Activated CD8-positive, alpha-beta memory T cell treated with anti-CD3 and anti-CD28 coated beads for 1 hour (primary cell): ENCODE measurements at regions not wholly inside any gene's neighbourhood (a gene's known extent, or its start where the extent isn't known, plus 50 kb on each side); places are given as distances from the start of the nearest gene placed in this dataset.
"Not testable (repeated sequence)": the region's sequence is repeated elsewhere in the genome, so short reads cannot be mapped to it uniquely, and the experiment has no call there.

Experiments used
- DNase-seq, 2 donors: peaks; one replicate each; pipeline ENCODE4 v3.0.0-alpha.2; 2020; ENCODE audit warnings: low read depth in 1 of 2; ENCODE audit errors: extremely low read depth in 1 of 2

- no peak for DNase-seq
These were observed 223.9 kb upstream of the RXFP2 start for GRCh38 chr13:31515427-31515826.

- DNase-seq, result no peak
These were observed 221.7 kb upstream of the RXFP2 start for GRCh38 chr13:31517599-31517998.

- DNase-seq, result no peak
These were observed 220.7 kb upstream of the RXFP2 start for GRCh38 chr13:31518645-31519044.

DNA sequence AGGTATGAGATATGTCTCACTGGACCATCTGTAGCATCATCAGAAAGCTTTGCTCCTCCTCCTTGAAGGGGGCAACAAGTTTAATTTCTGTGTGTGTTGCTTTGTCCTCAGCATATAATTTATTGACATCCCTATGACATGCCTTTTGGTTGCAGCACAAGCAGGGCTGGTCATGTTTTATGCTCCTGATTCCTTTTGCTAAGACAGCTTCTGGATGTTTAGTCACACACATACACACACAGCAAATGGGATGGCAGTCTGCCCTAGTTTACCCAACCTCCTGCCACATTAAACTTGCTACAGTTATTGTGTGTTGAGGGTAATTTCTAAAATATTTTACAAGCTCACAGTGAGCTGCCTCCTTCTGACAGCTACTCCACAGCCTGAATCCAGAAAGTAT lies 217.9 kb upstream of the RXFP2 start:
- no peak for DNase-seq

GRCh38 chr13:31522396-31522795 lies 216.9 kb upstream of the RXFP2 start:
- no peak for DNase-seq

GRCh38 chr13:31528176-31528575 lies 211.2 kb upstream of the RXFP2 start:
- DNase-seq, result no peak

DNA sequence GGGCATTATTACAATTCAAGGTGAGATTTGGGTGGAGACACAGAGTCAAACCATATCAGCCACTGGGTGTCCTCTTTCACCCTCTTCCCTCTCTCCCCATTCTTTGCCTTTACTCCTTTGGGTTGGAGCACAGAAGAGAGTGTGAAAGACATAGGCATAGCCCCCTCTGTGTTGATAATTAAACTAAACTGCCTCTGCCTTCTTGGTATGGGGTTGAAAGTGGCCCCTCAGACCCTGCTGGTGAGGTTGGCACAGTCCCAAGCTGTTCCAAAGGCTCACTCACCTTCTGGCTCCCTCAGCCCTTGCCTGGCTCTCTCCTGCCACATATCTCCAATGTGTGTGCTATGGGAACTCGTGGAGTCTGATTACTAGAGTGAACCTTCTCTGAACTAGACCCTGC lies 210.6 kb upstream of the RXFP2 start:
- DNase-seq, result no peak

GRCh38 chr13:31530922-31531321 lies 208.4 kb upstream of the RXFP2 start:
- no peak for DNase-seq

- no peak for DNase-seq
These were observed 202.3 kb upstream of the RXFP2 start for GRCh38 chr13:31537052-31537451.

DNA sequence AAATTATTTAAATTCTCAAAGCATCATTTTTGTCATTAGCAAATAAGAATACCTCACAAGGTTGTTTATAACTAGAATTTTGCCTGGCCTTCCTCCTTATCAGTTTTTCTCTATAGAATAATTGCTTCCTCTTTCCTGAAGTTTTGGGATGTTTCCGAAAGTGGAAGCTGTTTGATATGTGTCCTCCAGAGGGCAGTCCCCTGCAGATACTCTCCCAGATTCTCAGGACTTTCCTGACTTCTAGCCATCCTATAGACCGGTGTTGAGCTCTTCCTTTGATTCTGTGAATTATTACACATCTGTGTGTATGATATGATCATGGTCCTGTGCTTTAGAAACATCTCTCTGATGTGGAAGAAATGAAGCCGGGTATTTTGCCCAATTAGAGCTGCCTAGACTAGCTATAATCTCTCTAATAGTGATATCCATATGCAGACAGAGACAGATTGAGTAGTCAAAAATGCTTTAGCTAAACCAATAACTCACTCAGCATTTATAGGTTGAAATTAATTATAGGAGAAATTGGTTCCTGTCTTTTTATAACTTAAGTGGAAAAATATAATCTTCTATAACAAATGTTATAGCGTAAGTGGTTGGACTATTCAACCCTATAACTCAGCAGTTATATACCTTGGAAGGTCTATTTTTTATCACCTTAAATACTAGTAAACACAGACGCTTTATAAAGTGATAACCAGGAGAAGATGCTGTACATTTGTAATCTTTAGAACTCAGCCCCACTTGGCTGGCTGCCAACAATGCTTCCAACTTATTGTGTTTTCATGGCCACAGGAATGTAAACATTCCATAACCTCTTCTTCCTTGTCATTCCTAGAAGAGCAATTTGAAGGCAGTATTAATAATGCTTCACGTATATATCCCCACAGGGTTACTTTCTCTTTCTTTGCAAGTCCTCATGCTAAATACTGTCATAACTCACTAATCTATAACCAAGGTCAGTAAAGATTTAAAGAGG lies 201.0 kb upstream of the RXFP2 start:
- DNase-seq, result no peak

GRCh38 chr13:31540281-31540680 lies 199.0 kb upstream of the RXFP2 start:
- no peak for DNase-seq

- DNase-seq, result no peak
These were observed 196.1 kb upstream of the RXFP2 start for GRCh38 chr13:31543190-31543589.

- no peak for DNase-seq
These were observed 193.7 kb upstream of the RXFP2 start for GRCh38 chr13:31545616-31546015.

DNA sequence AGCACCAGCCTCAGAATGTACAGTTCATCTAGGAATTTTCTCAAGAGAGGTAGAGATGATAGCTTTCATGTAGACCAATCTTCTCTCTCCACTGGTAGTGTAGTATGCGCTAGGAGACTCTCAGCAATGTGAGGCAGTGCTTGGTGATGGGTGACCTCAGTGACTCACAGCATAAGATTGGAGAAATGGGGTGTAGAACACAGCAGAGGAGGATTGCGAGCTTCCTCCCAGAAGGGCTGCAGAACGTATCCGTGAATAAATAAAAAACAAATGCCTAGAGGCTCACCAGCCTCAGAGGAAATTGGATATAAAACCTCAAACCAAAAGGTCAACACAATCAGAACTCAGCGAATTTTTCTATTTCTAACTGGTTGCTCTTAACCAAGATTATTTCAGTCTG lies 182.9 kb upstream of the RXFP2 start:
- no peak for DNase-seq

- DNase-seq, result not testable (repeated sequence)
These were observed 155.1 kb upstream of the RXFP2 start for GRCh38 chr13:31584221-31584620.

- DNase-seq, result no peak
These were observed 151.5 kb upstream of the RXFP2 start for GRCh38 chr13:31587698-31588266.

DNA sequence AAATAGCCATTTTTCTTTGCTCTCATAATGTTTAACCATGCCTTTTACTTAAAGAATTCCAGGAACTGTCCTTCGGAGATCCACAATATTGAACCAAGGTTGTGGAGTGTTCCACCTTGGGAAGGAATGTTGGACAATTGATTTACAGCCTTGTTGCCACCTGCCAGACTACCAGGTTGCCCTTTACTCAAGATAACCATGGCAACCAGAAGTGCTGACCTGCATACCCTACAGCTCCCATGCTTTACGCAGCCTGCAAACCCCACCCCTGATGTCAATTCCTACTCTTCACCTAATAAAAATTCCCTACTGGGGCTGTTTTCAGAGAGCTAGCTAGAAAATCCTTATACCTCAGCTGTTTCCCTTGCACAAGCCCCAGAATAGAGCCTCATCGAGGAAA lies 151.0 kb upstream of the RXFP2 start:
- DNase-seq, result no peak

GRCh38 chr13:31588893-31589292 lies 150.4 kb upstream of the RXFP2 start:
- DNase-seq, result no peak

DNA sequence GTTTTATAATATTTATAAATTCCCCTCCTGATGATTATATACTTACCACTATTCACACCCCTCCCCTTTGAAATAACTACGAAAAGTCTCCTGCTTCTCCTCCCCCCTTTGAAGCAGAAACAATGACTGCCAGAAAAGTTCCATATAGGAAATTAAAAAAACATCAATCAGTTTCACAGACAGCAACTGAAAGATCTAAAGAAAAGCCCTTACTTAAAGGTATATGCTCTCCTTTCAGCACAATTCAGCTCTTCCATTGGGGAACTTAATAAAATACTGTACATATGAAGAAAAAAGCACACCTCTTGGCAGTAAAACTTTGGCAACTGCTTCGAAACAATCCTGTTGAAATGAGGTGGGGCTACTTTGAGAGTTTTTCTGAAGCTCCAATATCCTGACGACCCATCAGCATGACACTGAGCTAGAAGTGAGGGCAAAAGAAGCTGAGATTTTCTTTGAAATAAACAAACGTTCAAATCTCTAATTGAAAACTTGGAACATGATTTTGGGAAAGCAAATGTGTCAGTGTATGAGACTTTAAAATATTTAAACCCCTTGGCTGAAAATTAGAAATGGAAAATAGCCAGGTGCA lies 147.6 kb upstream of the RXFP2 start:
- DNase-seq, result no peak

DNA sequence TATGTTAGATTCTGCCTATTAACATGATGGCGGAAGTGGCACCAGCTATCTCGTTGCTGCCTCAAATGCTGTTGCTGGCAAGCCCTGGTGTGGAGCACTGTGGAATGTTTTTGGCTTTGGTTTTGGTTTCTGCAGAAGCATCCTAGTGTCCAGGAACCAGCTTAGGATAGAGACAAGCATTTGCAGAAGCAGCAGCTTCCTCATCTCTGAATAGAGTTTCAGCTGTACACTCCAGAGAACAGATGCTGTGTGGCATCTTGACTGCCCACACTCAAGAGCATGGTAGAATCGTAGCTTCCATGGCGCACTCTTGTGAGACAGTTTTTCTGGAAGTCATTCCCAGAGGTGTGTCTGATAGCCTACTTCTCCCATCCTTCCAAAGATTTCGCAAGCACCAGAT lies 145.3 kb upstream of the RXFP2 start:
- DNase-seq, result no peak

- DNase-seq, result no peak
These were observed 143.8 kb upstream of the RXFP2 start for GRCh38 chr13:31595563-31595962.

GRCh38 chr13:31598990-31599389 lies 140.3 kb upstream of the RXFP2 start:
- no peak for DNase-seq
